ENCODE measurements at regions not wholly inside any gene's neighbourhood (a gene's known extent, or its start where the extent isn't known, plus 50 kb on each side); places are given as distances from the start of the nearest gene placed in this dataset.

GRCh38 chr3:106117490-106117858, 248.7 kb upstream of the CBLB start:
- no peak overlapping the region for H3K4me3 ChIP-seq (ENCODE audit: low read depth, low read length)
- TF ChIP-seq CTCF (conservative IDR thresholded peaks at IDR 0.05; ENCODE audit: low read depth, low read length), result no peak
- DNase-seq (ENCODE audit: low read depth), result no peak

GRCh38 chr3:106119614-106120082, 250.8 kb upstream of the CBLB start:
- no peak overlapping the region for H3K4me3 ChIP-seq (ENCODE audit: low read depth, low read length)
- no peak for TF ChIP-seq CTCF (conservative IDR thresholded peaks at IDR 0.05; ENCODE audit: low read depth, low read length)
- DNase-seq (ENCODE audit: low read depth), result no peak

- DNase-seq (ENCODE audit: low read depth), result no peak
- TF ChIP-seq CTCF (conservative IDR thresholded peaks at IDR 0.05; ENCODE audit: low read depth, low read length), result no peak
These were observed 251.5 kb upstream of the CBLB start for GRCh38 chr3:106120356-106120755.

GRCh38 chr3:106121491-106122289, 252.9 kb upstream of the CBLB start:
- no peak for TF ChIP-seq CTCF (conservative IDR thresholded peaks at IDR 0.05; ENCODE audit: low read depth, low read length)
- H3K4me3 ChIP-seq (ENCODE audit: low read depth, low read length), result no peak overlapping the region
- no peak for DNase-seq (ENCODE audit: low read depth)

More at GRCh38 chr3:106120356-106120755, 251.5 kb upstream of the CBLB start:
- H3K4me3 ChIP-seq (ENCODE audit: low read depth, low read length), result no peak overlapping the region

- no peak for TF ChIP-seq CTCF (conservative IDR thresholded peaks at IDR 0.05; ENCODE audit: low read depth, low read length)
- H3K4me3 ChIP-seq (ENCODE audit: low read depth, low read length), result no peak overlapping the region
- no peak for DNase-seq (ENCODE audit: low read depth)
These were observed 256.0 kb upstream of the CBLB start for GRCh38 chr3:106124818-106125217.

- no peak for DNase-seq (ENCODE audit: low read depth)
- no peak for TF ChIP-seq CTCF (conservative IDR thresholded peaks at IDR 0.05; ENCODE audit: low read depth, low read length)
These were observed 256.5 kb upstream of the CBLB start for GRCh38 chr3:106125321-106125720.

More at GRCh38 chr3:106125321-106125720, 256.5 kb upstream of the CBLB start:
- H3K4me3 ChIP-seq (ENCODE audit: low read depth, low read length), result no peak overlapping the region
